B cell (primary cell): ENCODE measurements at regions not wholly inside any gene's neighbourhood (a gene's known extent, or its start where the extent isn't known, plus 50 kb on each side); places are given as distances from the start of the nearest gene placed in this dataset.

ENCODE experiments used
- ATAC-seq: fragments of 200-7000 bp; cut with Tn5 transposase; one replicate; pipeline ENCODE4 v1.10.0; 2021; ENCODE audit warnings: low read depth, mild to moderate bottlenecking, moderate number of reproducible peaks, moderate library complexity
- CTCF ChIA-PET: fragments of 350-600 bp; sonication (Branson Sonifier 250); formaldehyde crosslinking; loops from one replicate; lab custom pipeline; 2021; ENCODE audit warnings: antibody characterized with exemption, inconsistent platforms; lab: Charles Lee
- POLR2A ChIA-PET: fragments of 350-600 bp; sonication (Branson Sonifier 250); formaldehyde crosslinking; loops from one replicate; lab custom pipeline; 2021; ENCODE audit warnings: antibody characterized with exemption; lab: Charles Lee
- DNase-seq: peaks from one replicate; pipeline ENCODE4 v3.0.0; 2013
- H2AFZ ChIP-seq: 2 replicates; pipeline ENCODE4 v1.6.1; 2012; ENCODE audit warnings: mild to moderate bottlenecking, low read depth, low read length; ENCODE audit not compliant: insufficient read depth, poor library complexity, severe bottlenecking
- H3K27ac ChIP-seq, 2 donors: 1 replicate in 1 of 2; 2 replicates in 1 of 2; pipeline ENCODE4 v1.5.1; 2012 to 2013; ENCODE audit warnings: low read length in 2 of 2, mild to moderate bottlenecking in 2 of 2, moderate library complexity in 1 of 2
- H3K27me3 ChIP-seq, 4 experiments: fragments of 200-600 bp in 1 of 4; sonication (generic) in 1 of 4; replicated peaks in 1 of 4; 1 replicate in 2 of 4; 2 replicates in 2 of 4; pipeline versions ENCODE4 v1.6.1 to v1.7.0; 2013 to 2016; ENCODE audit warnings: low read length in 3 of 4, mild to moderate bottlenecking in 2 of 4, mixed read lengths in 1 of 4, moderate library complexity in 1 of 4; ENCODE audit not compliant: insufficient read depth in 4 of 4, control insufficient read depth in 3 of 4; ENCODE audit errors: control extremely low read depth in 1 of 4
- H3K36me3 ChIP-seq, 2 experiments: replicated peaks in 1 of 2; 1 replicate in 1 of 2; 2 replicates in 1 of 2; pipeline versions ENCODE4 v1.6.1 to v1.7.1; 2013; ENCODE audit warnings: low read length in 1 of 2; ENCODE audit not compliant: insufficient read depth in 2 of 2, control insufficient read depth in 1 of 2; ENCODE audit errors: control extremely low read depth in 1 of 2, extremely low read depth in 1 of 2
- H3K4me1 ChIP-seq, 2 donors: fragments of 200-600 bp in 1 of 2; sonication (generic) in 1 of 2; 1 replicate in 1 of 2; 2 replicates in 1 of 2; pipeline versions ENCODE4 v1.5.1 to v1.6.1; 2013 to 2017; ENCODE audit warnings: low read length in 2 of 2; ENCODE audit not compliant: control insufficient read depth in 2 of 2, insufficient read depth in 2 of 2
- H3K4me2 ChIP-seq: replicated peaks from 2 replicates; pipeline ENCODE3; 2012; ENCODE audit warnings: mild to moderate bottlenecking, low read depth, low read length; ENCODE audit not compliant: poor library complexity, severe bottlenecking
- H3K4me3 ChIP-seq, 5 experiments: fragments of 200-600 bp in 1 of 5; sonication (generic) in 1 of 5; 1 replicate in 3 of 5; 2 replicates in 2 of 5; pipeline versions ENCODE4 v1.5.1 to v1.7.0; 2011 to 2016; ENCODE audit warnings: low read length in 4 of 5, mild to moderate bottlenecking in 4 of 5, low read depth in 2 of 5, control low read depth in 1 of 5, moderate library complexity in 1 of 5; ENCODE audit not compliant: insufficient read depth in 1 of 5; ENCODE audit errors: control extremely low read depth in 1 of 5, extremely low read depth in 1 of 5
- H3K79me2 ChIP-seq: fragments of 200-600 bp; sonication (generic); one replicate; pipeline ENCODE4 v1.6.0; 2016; ENCODE audit warnings: low read length; ENCODE audit not compliant: control insufficient read depth, insufficient read depth
- H3K9ac ChIP-seq: fragments of 200-600 bp; sonication (generic); 2 replicates; pipeline ENCODE4 v1.6.1; 2017; ENCODE audit warnings: mild to moderate bottlenecking, low read length, moderate library complexity
- H3K9me3 ChIP-seq, 3 donors: one replicate each; pipeline versions ENCODE4 v1.6.1 to v1.7.1; 2013; ENCODE audit warnings: low read length in 2 of 3; ENCODE audit not compliant: control insufficient read depth in 2 of 3, insufficient read depth in 1 of 3; ENCODE audit errors: control extremely low read depth in 1 of 3
- H4K20me1 ChIP-seq: 2 replicates; pipeline ENCODE4 v1.6.0; 2012; ENCODE audit warnings: mild to moderate bottlenecking, low read length; ENCODE audit not compliant: insufficient read depth, control insufficient read depth, poor library complexity, severe bottlenecking
- H3K27ac Mint-ChIP-seq: one replicate; pipeline ENCODE4 v1.8.0; 2021; ENCODE audit warnings: mixed read lengths
- H3K27me3 Mint-ChIP-seq: one replicate; pipeline ENCODE4 v1.8.0; 2021; ENCODE audit warnings: mixed read lengths
- H3K4me1 Mint-ChIP-seq: one replicate; pipeline ENCODE4 v1.8.0; 2021; ENCODE audit warnings: mixed read lengths
- H3K4me3 Mint-ChIP-seq: one replicate; pipeline ENCODE4 v1.8.0; 2021; ENCODE audit warnings: mixed read lengths
- H3K9me3 Mint-ChIP-seq: one replicate; pipeline ENCODE4 v1.8.0; 2022; ENCODE audit warnings: mixed read lengths; ENCODE audit not compliant: insufficient read depth
- EZH2 ChIP-seq: IDR thresholded peaks from 2 replicates; pipeline ENCODE4 v1.6.1; 2012; ENCODE audit warnings: borderline replicate concordance, low read depth, mild to moderate bottlenecking, moderate library complexity, low read length; ENCODE audit not compliant: insufficient read depth, poor library complexity, severe bottlenecking
- WGBS: methylation state at CpG from one replicate; pipeline ENCODE4 v1.1.5; 2013; ENCODE audit warnings: missing lambda C conversion rate; ENCODE audit not compliant: insufficient coverage; 5-methylcytosine and 5-hydroxymethylcytosine counted together
- intact Hi-C: fragments of 100-400 bp; cut with micrococcal nuclease; formaldehyde crosslinking; loops from one replicate; pipeline ENCODE4 v1.10.0; 2022
- TF ChIP-seq, protein P1 (sequence below): fragments of 200-600 bp; IDR thresholded peaks from one replicate; pipeline ENCODE4 v1.8.0; 2022; ENCODE audit warnings: antibody characterized with exemption, mild to moderate bottlenecking

DNA sequence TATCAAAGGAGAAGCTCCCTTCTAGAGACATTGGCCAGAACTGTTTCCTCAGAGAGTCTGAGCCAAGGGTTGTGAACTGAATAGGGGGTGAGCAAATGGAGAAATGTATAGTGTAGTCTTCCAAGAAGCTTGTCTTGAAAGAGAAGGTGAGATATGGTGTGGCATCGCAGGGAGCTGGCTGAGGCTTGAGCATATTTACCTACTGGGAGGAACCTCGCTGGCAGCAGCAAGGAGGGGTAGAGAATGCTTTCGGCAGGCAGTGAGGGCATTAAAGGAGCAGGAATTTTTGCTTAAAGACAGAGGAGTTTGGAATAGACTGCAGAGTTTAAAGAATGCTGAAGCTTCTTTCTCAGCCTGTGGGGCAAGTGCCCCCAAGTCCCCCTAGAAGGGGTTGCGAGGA, 59.3 kb upstream of the PRMT8 start:
- no peak overlapping the region for H3K27ac Mint-ChIP-seq

DNA sequence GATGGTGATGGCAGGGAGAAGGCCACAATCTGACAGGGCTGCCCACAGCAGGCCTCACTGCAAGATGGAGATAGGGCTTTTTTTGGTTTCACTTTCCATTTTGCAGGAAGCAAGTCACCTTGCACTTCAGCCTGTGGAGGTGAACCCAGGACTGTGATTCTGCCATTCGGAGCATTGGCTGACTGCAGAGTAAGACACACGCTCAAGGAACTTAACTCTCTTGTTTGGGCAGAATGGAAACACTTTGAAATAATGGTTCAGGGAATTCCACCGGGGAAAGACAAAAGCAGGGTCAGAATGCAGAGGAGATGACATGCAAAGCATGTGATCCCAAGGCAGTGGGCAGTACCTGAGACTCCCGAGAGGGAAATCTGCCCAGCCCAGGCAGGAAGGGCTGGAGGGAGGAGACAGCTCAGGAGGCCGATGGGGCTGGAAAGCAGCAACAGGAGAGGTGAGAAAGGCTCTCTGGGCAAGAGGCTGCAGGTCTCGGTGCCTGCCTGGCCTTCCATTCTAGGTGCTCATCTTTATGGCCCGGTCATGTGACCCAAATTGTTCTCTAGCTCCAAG, 58.7 kb upstream of the PRMT8 start:
- no peak for TF ChIP-seq EZH2
- TF ChIP-seq, protein P1, sequence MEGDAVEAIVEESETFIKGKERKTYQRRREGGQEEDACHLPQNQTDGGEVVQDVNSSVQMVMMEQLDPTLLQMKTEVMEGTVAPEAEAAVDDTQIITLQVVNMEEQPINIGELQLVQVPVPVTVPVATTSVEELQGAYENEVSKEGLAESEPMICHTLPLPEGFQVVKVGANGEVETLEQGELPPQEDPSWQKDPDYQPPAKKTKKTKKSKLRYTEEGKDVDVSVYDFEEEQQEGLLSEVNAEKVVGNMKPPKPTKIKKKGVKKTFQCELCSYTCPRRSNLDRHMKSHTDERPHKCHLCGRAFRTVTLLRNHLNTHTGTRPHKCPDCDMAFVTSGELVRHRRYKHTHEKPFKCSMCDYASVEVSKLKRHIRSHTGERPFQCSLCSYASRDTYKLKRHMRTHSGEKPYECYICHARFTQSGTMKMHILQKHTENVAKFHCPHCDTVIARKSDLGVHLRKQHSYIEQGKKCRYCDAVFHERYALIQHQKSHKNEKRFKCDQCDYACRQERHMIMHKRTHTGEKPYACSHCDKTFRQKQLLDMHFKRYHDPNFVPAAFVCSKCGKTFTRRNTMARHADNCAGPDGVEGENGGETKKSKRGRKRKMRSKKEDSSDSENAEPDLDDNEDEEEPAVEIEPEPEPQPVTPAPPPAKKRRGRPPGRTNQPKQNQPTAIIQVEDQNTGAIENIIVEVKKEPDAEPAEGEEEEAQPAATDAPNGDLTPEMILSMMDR = no peak
- peaks cover 0 to 5% (median 0%) of the 10 kb centered on the region in 3 donors for H3K9me3 ChIP-seq
- DNase-seq (no peak), ATAC-seq (no peak)
- H3K4me2 ChIP-seq = no peak overlapping the region
- H4K20me1 ChIP-seq = no peaks in the 10 kb centered on the region
- Mint-ChIP-seq H3K9me3 (peaks cover 3% of the 10 kb centered on the region), H3K27ac (no peak overlapping the region), H3K4me3 (no peak overlapping the region), H3K27me3 (peaks cover 23% of the 10 kb centered on the region), H3K4me1 (peaks cover 8% of the 10 kb centered on the region)
- WGBS = 88% methylated on average over 7 of the region's 7 CpGs
- H2AFZ ChIP-seq = peak overlapping the region; percentile 51
- H3K79me2 ChIP-seq = no peaks in the 10 kb centered on the region
- H3K4me3 ChIP-seq = no peak overlapping the region
- intact Hi-C loops = no loop called here
- H3K27me3 ChIP-seq = peaks cover 0 to 3% (median under 1%) of the 10 kb centered on the region in 4 experiments
- CTCF ChIA-PET = no interaction called here
- H3K9ac ChIP-seq = no peak overlapping the region
- POLR2A ChIA-PET = no interaction called here
- H3K27ac ChIP-seq = no peak overlapping the region
- no peaks in the 10 kb centered on the region for H3K36me3 ChIP-seq
- H3K4me1 ChIP-seq = no peaks in the 10 kb centered on the region

More for the DNA sequence above, 59.3 kb upstream of the PRMT8 start:
- intact Hi-C loops = no loop called here
- Mint-ChIP-seq H3K4me3 (no peak overlapping the region), H3K4me1 (peaks cover 8% of the 10 kb centered on the region), H3K9me3 (peaks cover 3% of the 10 kb centered on the region), H3K27me3 (peaks cover 23% of the 10 kb centered on the region)
- Histone ChIP-seq H3K9me3 (peaks cover 0 to 5% (median 0%) of the 10 kb centered on the region in 3 donors), H3K4me1 (no peaks in the 10 kb centered on the region), H3K9ac (no peak overlapping the region), H3K79me2 (no peaks in the 10 kb centered on the region), H3K27me3 (peaks cover 0 to 3% (median under 1%) of the 10 kb centered on the region in 4 experiments), H3K4me3 (no peak overlapping the region), H4K20me1 (no peaks in the 10 kb centered on the region), H3K36me3 (no peaks in the 10 kb centered on the region), H3K27ac (no peak overlapping the region), H3K4me2 (no peak overlapping the region), H2AFZ (peak overlapping the region; percentile 51)
- ATAC-seq (no peak), DNase-seq (no peak)
- 93% methylated on average over 4 of the region's 4 CpGs for WGBS
- ChIA-PET POLR2A (no interaction called here), CTCF (no interaction called here)
- TF ChIP-seq, protein P1 = no peak
- TF ChIP-seq EZH2 = no peak
